ENCODE measurements at regions not wholly inside any gene's neighbourhood (a gene's known extent, or its start where the extent isn't known, plus 50 kb on each side); places are given as distances from the start of the nearest gene placed in this dataset.

DNA sequence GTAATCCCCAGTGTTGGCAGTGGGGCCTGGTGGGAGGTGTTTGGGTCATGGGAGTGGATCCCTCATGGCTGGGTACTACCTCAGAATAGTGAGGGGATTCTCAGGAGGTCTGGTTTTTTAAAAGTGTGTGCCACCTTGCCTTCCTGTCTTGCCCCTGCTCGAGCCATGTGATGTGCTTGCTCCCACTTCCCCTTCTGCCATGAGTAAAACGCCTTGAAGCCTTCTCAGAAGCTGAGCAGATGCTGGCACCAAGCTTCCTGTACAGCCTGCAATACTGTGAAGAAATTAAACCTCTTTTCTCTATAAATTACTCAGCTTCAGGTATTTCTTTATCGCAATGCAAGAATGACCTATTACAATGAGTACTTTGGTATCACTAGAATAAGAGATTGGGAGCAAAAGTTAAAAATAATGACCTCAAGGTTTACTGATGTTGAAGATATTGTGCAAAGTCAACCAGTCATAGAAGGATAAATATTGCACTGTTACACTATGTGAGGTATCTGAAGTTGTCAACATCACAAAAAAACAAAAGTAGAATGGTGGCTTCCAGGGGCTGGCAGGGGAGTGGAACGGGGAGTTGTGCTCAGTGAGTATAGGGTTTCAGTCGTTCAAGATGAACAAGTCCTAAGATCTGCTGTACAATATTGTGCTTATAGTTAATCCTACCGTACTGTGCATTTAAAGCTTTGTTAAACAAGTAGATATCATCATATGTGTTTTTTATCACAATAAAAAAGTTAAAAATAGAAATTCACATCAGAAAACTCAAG is 938.3 kb upstream of the CNTNAP5 start:
- Histone ChIP-seq H2AFZ (ENCODE audit: insufficient read depth, low read depth, low read length, poor library complexity, severe bottlenecking) (no peak overlapping the region), H3K9ac (ENCODE audit: low read length) (no peak overlapping the region), H3K36me3 (replicated peaks in 1 of 2; ENCODE audit: control extremely low read depth in 1 of 2, control insufficient read depth in 1 of 2, extremely low read depth in 1 of 2, insufficient read depth in 2 of 2, low read length in 1 of 2) (no peaks in the 10 kb centered on the region), H3K4me1 (ENCODE audit: control insufficient read depth in 2 of 2, insufficient read depth in 2 of 2, low read length in 2 of 2) (no peaks in the 10 kb centered on the region), H3K79me2 (ENCODE audit: control insufficient read depth, insufficient read depth, low read length) (no peaks in the 10 kb centered on the region), H3K4me3 (ENCODE audit: control extremely low read depth in 1 of 5, extremely low read depth in 1 of 5, insufficient read depth in 1 of 5, low read depth in 2 of 5, low read length in 4 of 5) (no peak overlapping the region), H4K20me1 (ENCODE audit: control insufficient read depth, insufficient read depth, low read length, poor library complexity, severe bottlenecking) (no peaks in the 10 kb centered on the region), H3K27me3 (replicated peaks in 1 of 4; ENCODE audit: control extremely low read depth in 1 of 4, control insufficient read depth in 3 of 4, insufficient read depth in 4 of 4, low read length in 3 of 4) (no peaks in the 10 kb centered on the region), H3K27ac (ENCODE audit: low read length in 2 of 2) (no peak overlapping the region), H3K4me2 (replicated peaks; ENCODE audit: low read depth, low read length, poor library complexity, severe bottlenecking) (no peak overlapping the region), H3K9me3 (ENCODE audit: control extremely low read depth in 1 of 3, control insufficient read depth in 2 of 3, insufficient read depth in 1 of 3, low read length in 2 of 3) (no peaks in the 10 kb centered on the region)
- ATAC-seq (ENCODE audit: low read depth) (no peak), DNase-seq (no peak)
- ChIA-PET CTCF (no interaction called here), POLR2A (no interaction called here)
- Mint-ChIP-seq H3K27ac (no peak overlapping the region), H3K27me3 (no peaks in the 10 kb centered on the region), H3K9me3 (ENCODE audit: insufficient read depth) (peaks cover 4% of the 10 kb centered on the region), H3K4me3 (no peak overlapping the region), H3K4me1 (no peaks in the 10 kb centered on the region)
- WGBS (ENCODE audit: insufficient coverage): 0% methylated on average over 2 of the region's 6 CpGs
- intact Hi-C loops (cut with micrococcal nuclease): no loop called here
- TF ChIP-seq, protein P1, sequence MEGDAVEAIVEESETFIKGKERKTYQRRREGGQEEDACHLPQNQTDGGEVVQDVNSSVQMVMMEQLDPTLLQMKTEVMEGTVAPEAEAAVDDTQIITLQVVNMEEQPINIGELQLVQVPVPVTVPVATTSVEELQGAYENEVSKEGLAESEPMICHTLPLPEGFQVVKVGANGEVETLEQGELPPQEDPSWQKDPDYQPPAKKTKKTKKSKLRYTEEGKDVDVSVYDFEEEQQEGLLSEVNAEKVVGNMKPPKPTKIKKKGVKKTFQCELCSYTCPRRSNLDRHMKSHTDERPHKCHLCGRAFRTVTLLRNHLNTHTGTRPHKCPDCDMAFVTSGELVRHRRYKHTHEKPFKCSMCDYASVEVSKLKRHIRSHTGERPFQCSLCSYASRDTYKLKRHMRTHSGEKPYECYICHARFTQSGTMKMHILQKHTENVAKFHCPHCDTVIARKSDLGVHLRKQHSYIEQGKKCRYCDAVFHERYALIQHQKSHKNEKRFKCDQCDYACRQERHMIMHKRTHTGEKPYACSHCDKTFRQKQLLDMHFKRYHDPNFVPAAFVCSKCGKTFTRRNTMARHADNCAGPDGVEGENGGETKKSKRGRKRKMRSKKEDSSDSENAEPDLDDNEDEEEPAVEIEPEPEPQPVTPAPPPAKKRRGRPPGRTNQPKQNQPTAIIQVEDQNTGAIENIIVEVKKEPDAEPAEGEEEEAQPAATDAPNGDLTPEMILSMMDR (IDR thresholded peaks at IDR 0.05): no peak
- no peak for TF ChIP-seq EZH2 (IDR thresholded peaks at IDR 0.05; ENCODE audit: borderline replicate concordance, insufficient read depth, low read depth, low read length, poor library complexity, severe bottlenecking)

DNA sequence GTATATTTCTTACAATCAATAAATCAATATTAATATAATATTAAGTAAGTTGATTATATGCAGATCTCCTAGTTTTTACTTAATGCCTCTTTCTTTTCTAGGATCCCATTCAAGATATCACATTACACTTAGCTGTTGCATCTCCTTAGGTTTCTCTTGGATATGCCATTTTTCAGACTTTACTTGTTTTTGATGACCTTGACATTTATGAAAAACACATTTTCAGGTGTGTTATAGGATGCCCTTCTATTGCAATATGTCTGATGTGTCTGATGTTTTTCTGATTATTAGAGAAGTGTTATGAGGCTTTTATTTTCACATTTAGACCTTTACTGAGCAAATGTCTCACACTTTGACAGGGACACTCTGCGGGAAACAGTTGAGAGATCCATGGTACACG is 933.6 kb upstream of the CNTNAP5 start:
- no CpG with 5 or more reads among the region's 2 CpGs for WGBS (ENCODE audit: insufficient coverage)
- CTCF ChIA-PET: no interaction called here

More for the DNA sequence above, 933.6 kb upstream of the CNTNAP5 start:
- POLR2A ChIA-PET: no interaction called here
- H3K4me3 Mint-ChIP-seq: no peak overlapping the region
- peaks cover 0 to 6% (median 0%) of the 10 kb centered on the region in 3 donors for H3K9me3 ChIP-seq (ENCODE audit: control extremely low read depth in 1 of 3, control insufficient read depth in 2 of 3, insufficient read depth in 1 of 3, low read length in 2 of 3)
- no peaks in the 10 kb centered on the region for H3K4me1 ChIP-seq (ENCODE audit: control insufficient read depth in 2 of 2, insufficient read depth in 2 of 2, low read length in 2 of 2)
- DNase-seq: no peak
- no peaks in the 10 kb centered on the region for H3K36me3 ChIP-seq (replicated peaks in 1 of 2; ENCODE audit: control extremely low read depth in 1 of 2, control insufficient read depth in 1 of 2, extremely low read depth in 1 of 2, insufficient read depth in 2 of 2, low read length in 1 of 2)
- intact Hi-C loops (cut with micrococcal nuclease): no loop called here
- TF ChIP-seq, protein P1 (IDR thresholded peaks at IDR 0.05): no peak
- no peak for TF ChIP-seq EZH2 (IDR thresholded peaks at IDR 0.05; ENCODE audit: borderline replicate concordance, insufficient read depth, low read depth, low read length, poor library complexity, severe bottlenecking)
- H3K27me3 ChIP-seq (replicated peaks in 1 of 4; ENCODE audit: control extremely low read depth in 1 of 4, control insufficient read depth in 3 of 4, insufficient read depth in 4 of 4, low read length in 3 of 4): no peaks in the 10 kb centered on the region
- H2AFZ ChIP-seq (ENCODE audit: insufficient read depth, low read depth, low read length, poor library complexity, severe bottlenecking): no peak overlapping the region
- no peak overlapping the region for H3K9ac ChIP-seq (ENCODE audit: low read length)
- no peak overlapping the region for H3K4me2 ChIP-seq (replicated peaks; ENCODE audit: low read depth, low read length, poor library complexity, severe bottlenecking)
- H3K9me3 Mint-ChIP-seq (ENCODE audit: insufficient read depth): peaks cover 6% of the 10 kb centered on the region
- H3K27me3 Mint-ChIP-seq: no peaks in the 10 kb centered on the region
- H3K4me3 ChIP-seq (ENCODE audit: control extremely low read depth in 1 of 5, extremely low read depth in 1 of 5, insufficient read depth in 1 of 5, low read depth in 2 of 5, low read length in 4 of 5): no peak overlapping the region
- ATAC-seq (ENCODE audit: low read depth): no peak
- H3K4me1 Mint-ChIP-seq: no peaks in the 10 kb centered on the region
- H3K79me2 ChIP-seq (ENCODE audit: control insufficient read depth, insufficient read depth, low read length): no peaks in the 10 kb centered on the region
- H4K20me1 ChIP-seq (ENCODE audit: control insufficient read depth, insufficient read depth, low read length, poor library complexity, severe bottlenecking): no peaks in the 10 kb centered on the region
- H3K27ac ChIP-seq (ENCODE audit: low read length in 2 of 2): no peak overlapping the region
- no peak overlapping the region for H3K27ac Mint-ChIP-seq
